T-helper 1 cell treated with Interleukin-12 subunit alpha and Interleukin-12 subunit beta and Interleukin-4 antibody, amounts not matched to agents 30 ng/mL and 1 ng/mL, for 36 hours (primary cell): ENCODE measurements at regions not wholly inside any gene's neighbourhood (a gene's known extent, or its start where the extent isn't known, plus 50 kb on each side); places are given as distances from the start of the nearest gene placed in this dataset.

Experiments
- intact Hi-C: fragments of 100-400 bp; cut with micrococcal nuclease; formaldehyde crosslinking; loops from one replicate; pipeline ENCODE4 v1.15.1; 2024

DNA sequence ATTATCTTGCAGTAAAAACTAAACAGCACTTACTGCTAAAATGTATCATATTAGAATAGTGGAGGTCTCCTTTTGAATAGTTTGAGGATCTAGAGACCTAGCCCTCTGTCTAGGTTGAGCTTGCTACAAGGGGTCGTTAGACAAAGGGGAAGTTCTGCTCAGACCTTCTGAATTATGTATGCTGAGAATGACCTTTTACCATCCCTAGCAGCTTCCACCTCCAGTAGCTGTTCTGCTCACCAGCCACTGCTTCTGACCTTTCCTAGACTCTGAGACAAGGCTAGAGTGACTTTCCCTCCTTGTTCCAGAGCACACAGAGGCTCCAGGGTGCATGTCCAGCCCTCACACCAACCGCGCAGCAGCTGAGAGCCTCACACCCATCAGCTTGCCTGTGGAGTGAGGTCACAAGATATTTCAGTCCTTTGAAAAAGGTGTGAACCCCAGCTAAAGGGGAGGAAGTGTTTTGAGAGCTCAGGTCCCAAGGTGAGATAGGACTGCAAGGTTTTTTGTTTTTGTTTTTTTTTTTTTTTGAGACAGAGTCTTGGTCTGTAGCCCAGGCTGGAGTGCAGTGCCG lies 289.3 kb upstream of the TNP1 start:
- intact Hi-C loops, result no loop called here

DNA sequence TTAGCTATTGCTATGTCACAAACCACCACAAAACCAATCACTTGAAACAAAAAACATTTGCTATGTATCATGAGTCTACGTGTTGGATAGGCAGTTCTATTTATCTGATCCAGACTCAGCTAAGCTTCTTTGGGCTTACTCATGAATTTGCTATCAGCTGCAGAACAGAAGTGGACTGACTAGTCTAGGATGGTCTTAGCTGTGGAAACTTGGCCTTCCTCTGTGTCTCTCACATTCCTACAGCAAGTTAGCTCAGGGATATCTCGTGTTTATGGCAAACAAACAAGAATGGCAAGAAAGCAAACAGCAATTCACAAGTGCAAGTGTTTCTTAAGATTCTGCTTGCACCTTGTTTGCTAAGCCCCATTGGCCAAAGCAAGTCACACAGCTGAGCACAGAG lies 288.0 kb upstream of the TNP1 start:
- intact Hi-C loops, result no loop called here

DNA sequence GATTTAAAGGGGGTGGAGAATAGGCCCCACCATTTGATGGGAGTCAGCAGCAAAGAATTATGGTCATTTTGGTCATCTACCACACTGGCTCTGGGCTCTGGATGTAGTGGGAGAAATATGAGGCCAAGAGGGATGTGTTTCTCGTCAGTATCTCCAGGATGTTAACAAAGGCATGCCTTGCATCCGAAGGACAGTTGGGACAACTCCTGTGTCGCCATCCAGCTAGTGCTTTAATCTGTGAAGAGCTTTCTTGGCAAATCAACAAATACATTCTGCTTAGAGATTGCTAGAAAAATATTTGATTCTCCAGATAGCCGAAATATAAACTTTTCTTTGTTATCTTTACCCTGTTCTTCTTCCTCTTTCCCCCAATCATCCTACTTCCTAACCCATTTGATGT lies 287.1 kb upstream of the TNP1 start:
- intact Hi-C loops, result no loop called here

DNA sequence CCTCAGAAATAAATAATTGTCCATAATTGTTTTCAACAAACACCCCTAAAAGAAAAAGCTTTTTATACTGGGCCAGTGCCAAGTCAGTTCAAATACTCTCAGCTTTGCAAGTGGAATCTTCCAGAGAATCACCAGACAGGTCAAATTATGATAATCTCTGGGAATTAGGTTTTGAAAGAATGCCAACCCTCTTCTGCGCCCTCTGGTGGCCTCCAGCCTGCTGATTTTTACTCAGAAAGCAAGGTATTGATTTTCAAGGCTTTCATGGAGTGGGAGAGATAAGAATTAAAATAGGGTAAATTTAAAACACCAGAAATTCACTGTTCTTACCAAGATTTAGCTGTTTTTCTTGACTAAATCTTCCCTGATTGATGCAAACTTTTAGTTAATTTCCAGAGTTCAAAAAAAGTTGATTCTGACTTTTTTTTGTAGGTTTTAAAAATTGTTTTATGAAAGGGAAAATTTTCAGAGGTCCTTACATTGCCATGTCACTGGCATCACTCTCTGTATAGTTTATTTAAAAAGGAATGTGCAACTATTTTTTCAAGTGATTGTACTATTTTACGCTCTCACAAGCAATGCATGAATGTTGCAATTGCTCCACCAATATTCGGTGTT lies 282.9 kb upstream of the TNP1 start:
- intact Hi-C loops, result loop anchor here (1.0 to 5.0 kb wide), 3 partner anchors 365 to 460 kb away; no protein-coding TSS in a partner anchor

DNA sequence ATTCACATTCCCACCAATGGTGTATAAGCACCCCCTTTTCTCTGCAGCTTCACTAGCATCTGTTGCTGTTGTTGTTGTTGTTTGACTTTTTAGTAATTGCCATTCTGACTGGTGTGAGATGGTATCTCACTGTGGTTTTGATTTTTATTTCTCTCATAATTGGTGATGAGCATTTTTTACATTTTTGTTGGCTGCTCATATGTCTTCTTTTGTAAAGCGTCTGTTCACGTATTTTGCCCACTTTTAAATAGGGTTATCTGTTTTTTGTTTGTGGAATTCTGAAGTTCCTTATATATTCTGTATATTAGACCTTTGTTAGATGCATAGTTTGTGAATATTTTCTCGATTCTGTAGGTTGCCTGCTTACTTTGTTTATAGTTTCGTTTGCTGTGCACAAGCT lies 278.4 kb upstream of the TNP1 start:
- intact Hi-C loops, result no loop called here

DNA sequence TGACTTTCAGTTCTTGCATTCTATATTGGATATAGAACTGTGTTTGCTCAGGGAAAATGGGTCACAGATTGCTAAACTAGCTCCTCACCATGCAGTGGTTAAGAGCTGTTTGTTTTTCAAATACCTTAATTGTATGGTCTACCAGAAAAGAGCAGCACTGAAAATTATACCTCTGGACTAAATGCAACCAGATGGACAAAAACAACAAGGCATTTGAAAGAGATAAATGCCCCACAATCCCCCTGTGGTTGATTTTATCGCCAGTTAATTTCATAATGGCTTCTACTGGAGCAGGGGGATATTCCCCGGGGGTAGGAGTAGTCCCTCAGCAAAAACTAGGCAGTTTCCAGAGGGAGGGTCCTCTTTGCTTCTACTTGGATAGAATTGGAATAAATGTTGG lies 267.9 kb upstream of the TNP1 start:
- intact Hi-C loops, result no loop called here

DNA sequence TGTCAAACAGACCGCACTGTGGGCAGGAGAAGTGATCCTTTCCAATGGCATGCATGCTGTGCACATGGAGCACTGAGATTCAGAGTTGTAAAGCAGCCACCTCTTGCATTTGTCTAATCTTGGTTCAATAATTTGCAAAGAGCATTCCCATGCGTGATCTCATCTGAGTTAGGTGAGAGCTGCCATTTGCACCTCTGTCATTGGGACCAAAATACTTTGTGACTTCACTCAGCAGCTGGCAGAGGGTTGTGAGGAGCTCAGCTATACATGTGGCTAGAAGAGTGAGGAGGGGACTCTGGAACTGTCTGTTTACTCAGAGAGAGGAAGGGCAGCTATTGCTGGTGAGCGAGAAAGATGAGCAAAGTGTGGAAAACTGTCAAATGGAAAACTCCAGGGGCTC lies 265.1 kb upstream of the TNP1 start:
- intact Hi-C loops, result no loop called here

DNA sequence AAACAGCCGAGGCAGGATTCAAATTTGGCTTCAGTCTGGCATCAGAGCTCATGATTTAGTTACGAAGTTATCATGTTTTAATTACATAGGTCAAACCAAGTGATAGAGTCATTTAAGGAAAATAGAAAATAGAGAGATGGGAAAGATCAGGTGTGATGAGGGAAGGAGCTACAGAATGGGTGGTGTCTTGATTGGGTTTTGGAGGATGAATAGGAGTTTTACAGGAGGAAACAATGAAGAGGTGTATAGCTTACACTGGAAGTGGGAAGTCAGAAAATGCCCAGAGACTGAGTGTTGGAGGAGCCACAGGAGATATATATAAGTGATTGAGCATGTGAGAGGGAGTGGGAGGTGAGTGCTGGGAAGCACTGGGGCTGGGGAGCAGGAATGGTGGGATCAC lies 264.2 kb upstream of the TNP1 start:
- intact Hi-C loops, result no loop called here

DNA sequence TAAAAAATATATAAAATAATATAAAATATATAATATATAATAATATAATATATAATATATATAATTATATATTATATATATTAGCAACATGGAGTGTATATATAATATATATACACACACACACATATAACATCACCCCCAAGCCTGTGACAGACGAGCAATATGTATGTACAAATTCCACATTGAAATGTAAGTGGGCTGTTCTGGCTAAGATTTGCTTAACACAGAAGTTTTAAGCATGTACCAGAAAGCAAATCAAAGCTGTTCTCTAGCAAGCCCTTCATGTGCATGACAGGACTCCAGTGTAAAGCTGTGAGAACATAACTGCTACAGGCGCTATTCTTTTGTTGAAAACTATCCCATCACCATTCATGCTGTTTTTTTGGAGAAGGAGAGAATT lies 261.7 kb upstream of the TNP1 start:
- intact Hi-C loops, result no loop called here

DNA sequence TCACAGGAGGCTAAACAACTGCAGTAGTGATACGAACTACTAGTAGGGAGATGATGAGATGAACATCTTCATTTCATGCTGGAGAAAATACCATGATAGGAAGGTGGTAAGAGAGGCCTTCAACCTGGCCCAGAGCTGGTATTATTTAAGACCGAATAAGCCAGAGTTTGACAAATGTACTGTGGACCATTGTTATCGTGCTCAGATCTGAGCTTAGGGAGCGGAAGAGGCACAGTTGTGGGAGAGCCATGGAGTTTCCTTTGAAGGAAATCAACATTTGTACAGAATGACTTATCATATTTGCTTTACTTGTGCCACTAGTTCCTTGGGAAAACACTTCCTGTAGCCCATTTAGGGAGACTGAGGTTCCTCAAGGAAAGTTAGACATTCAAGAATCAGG lies 260.6 kb upstream of the TNP1 start:
- intact Hi-C loops, result no loop called here

DNA sequence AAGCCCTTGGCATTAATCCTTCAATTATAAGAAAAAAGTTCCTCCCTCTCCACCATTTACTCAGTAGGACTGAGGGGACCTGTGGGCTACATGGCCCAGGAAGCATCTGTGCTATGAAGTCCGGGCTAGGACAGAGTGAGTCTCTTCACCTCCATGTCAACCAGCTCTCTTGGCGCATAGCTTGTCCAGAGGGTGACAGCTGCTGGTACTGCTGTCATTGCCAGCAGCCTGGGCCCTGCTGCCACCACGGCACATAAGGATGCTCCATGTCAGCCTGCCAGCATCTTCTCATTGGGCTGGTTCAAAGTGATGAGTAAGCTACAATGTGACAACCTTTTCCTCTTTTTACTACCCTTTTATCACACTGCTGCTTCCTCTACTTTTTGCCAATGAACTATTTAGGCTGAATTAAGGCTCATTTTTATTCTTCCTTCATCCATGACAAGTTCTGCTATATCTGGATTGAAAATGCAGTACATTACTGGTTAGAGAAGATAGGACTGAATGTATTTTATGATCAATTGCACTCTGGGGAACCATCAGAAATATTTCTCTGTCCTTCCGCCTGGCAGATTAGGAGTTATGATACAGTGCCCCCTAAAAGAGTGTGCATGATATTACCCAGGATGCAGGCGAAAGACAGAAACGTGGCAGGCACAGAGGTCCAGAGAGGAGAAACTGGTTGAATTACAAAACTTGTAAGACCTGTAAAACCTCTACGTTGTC lies 258.9 kb upstream of the TNP1 start:
- intact Hi-C loops, result no loop called here

DNA sequence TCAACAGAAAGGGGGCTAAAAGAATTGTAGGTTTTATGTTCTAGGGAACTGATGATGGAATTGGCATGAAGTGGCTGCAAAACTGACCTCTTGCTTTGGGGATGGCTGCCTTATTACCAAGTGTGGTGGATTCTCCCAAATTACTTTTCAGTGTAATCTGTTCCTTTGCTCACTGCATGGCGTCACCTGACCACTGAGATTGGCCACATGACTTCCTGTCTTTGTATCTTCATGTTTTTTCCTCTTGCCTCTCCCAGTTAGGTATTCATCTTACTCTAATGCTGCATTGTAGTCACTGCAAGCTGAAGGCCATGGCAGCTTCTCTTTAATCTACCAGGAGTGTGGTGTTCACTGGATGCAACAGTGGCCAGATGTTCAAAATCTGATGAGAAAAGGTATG lies 257.7 kb upstream of the TNP1 start:
- intact Hi-C loops, result no loop called here

DNA sequence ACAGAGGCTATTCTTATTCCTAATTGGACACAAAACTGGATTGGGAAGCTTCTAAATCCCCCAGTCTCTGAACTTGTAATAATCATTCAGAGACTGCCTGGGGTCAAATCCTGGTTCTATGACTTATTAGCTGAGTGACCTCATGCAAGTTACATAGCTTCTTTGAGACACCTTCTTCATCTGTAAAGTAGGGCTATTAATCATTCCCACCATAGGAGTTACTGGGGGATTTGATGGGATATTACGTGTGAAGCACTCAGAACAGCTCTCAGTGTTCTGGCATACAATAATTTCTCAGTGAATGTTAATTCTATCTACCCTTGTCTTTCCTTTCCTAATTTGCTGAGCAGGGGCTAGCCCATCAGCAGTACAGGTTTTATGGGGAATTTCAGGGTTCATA lies 256.7 kb upstream of the TNP1 start:
- intact Hi-C loops, result no loop called here

DNA sequence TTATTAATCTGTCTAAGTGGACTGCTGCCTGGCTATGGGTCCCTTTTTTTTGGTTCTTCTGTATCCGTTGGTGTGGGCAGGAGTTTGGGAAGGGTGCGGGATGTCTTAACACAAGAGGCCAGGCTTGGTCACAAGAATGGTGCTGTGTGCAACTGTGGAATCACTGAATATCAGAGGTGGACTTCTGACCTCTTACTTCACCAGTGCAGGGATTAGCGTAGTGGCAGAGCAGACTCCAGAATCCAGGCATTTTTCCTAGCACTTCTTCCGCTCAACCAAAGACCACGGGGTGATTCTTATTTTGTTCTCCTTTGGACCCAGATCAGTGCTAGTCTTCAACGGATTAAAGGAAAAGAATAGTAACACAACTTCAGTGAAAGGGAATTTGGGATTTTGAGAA lies 254.3 kb upstream of the TNP1 start:
- intact Hi-C loops, result no loop called here

DNA sequence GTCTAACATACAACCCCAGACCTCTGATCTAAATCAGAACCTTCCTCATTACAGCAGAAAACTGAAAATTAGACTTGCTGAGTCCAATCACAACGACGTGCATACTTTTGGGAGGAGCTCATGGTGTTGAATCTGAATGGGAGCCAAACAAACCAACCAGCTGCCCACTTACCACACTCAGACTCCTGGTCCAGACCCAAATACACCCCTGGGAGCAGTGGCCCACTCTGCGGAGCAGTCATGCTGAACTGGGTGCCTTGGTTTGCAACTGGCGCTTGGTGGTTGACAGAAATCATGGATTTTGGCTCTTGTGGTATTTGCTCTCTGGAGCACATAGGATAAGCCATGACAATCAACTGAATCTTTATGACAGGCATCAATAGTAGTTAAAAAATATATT lies 253.6 kb upstream of the TNP1 start:
- intact Hi-C loops, result no loop called here

DNA sequence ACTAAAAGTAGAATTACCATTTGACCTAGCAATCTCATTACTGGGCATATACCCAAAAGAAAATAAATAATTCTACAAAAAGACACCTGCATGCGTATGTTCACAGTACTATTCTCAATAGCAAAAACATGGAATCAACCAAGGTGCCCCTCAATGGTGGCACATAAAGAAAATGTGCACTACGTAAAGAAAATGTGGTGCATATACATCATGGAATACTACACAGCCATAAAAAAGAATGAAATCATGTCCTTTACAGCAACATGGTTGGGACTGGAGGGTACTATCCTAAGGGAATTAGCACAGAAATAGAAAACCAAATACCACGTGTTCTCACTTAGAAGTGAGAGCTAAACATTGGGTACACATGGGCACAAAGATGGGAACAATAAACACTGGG lies 250.7 kb upstream of the TNP1 start:
- intact Hi-C loops, result no loop called here

DNA sequence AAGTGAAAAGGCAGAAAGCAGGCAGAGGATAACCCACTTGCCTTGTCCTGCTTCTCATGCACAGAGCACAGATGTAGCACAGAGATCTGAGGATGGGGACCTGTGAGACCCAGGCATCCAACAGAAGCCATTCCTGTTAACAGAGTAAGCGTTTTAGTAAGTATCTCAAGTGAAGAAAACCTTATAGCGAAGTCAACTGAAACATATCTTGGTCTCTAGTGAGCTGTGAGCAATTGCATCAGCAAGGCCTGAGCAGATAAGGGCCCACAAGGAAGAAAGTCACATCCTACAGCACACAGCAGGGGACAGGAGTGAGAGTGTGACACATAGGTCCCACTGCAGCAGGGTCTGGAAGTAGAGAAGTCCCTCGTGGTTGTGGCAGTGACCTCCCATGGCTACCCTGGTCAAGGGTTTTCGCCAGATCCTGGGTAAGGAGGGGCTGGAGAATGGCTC lies 248.7 kb upstream of the TNP1 start:
- intact Hi-C loops, result no loop called here

DNA sequence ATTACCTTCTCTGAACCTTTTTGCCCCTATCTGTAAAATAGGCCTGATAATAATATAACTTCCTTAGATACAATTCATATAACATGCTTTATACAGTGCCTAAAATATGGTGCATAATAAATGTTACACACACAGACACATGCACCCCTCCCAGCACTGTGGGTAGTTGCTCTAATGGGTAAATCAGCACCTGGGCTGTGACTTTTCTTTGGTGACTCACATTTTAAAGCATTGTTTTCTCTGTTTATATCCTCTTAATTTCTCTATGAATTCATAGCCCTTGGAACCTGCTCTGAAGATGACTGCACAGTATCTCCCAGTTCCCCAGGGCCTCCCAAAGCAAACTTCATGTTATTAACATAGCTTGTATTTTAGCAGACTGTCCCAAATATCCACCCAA lies 248.2 kb upstream of the TNP1 start:
- intact Hi-C loops, result no loop called here

DNA sequence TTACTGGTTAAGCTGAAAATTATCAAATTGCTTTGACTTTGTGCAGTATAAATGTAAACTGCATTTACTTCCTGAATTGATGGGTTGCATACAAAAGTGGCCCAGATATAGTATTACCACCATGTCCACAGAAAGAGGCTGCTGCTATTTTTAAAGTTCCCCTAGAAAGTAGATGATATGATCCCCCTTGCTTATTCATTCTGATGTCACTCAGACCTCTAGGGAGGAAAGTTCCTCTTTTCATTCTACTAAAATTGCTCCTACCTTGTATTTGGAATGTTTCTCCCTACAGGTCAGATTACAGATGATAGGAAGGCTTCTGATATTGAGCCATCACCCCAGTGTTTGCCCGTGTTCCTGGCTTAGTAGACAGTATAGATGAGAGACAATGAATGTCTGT lies 247.6 kb upstream of the TNP1 start:
- intact Hi-C loops, result loop anchor here (2.0 kb wide), 1 partner anchor 17 kb away; no protein-coding TSS in a partner anchor

DNA sequence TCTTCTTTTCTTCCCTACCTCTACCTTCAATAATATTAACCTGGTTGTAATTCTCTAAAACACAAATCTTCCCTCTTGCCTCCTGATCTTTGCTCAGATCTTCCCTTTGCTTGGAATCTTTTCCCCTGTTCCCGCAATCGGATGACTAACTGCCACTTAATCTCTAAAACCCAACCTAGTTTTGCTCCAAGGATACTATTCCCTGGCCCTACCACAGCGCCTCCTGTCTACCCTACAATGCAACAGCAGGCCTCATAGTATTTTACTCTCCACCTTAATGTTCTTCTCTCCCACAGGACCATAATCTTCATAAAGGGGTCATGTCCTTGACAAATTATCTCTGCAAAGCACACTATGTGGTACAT lies 246.8 kb upstream of the TNP1 start:
- intact Hi-C loops, result loop anchor here (2.0 kb wide), 1 partner anchor 16 kb away; no protein-coding TSS in a partner anchor

DNA sequence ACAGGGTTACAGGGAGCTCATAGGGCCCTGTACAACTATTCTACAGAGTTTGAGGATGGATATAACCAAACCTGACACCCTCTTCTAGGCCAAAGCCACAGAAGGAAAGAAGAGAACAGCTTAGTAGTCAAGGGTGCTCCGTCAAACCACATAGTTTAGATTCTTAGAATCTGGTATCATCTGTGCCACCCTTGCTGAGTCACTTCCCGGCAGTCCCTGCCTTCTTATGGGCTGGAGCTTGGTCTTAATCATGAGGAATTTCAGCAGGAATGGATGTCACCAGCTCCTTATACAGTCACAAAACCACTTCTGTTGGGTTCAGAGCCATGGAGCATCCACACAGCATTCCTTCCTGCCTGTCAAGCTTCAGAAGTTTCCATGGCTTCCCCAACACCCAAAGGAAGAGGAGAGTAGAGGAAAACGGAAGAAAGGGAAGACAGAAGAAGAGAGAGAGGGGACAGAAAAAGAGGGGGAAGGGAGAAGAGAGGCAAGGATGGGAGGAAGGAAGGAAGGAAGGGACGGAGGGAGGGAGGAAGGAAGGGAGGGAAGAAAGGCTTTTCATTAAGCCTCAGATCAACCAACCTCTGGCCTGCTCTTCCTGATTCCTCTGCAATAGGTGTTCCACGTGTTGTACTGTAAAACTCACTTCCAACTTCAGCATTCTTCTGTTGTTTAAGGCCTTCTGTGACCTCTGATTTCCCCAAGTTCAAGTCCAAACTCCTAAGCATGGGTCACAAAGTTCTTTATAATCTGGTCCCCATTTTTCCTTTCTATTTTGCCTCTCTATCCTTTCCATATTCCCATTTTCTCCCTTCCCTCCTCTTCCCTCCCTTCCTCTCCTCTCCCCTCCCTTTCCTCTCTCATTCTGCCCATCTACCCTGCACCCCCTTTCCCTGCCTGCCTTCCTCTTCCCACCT lies 246.1 kb upstream of the TNP1 start:
- intact Hi-C loops, result loop anchor here (2.0 kb wide), 1 partner anchor 15 kb away; no protein-coding TSS in a partner anchor
